ENCODE measurements at regions not wholly inside any gene's neighbourhood (a gene's known extent, or its start where the extent isn't known, plus 50 kb on each side); places are given as distances from the start of the nearest gene placed in this dataset.

GRCh38 chr13:111064661-111065060, 50.4 kb upstream of the ARHGEF7 start:
- Histone ChIP-seq H3K4me3 (ENCODE audit: control insufficient read depth in 1 of 7, extremely low read depth in 1 of 7, insufficient read depth in 4 of 7, low read depth in 2 of 7, low read length in 6 of 7) (no peak overlapping the region), H3K27me3 (replicated peaks in 2 of 5; ENCODE audit: control insufficient read depth in 4 of 5, insufficient read depth in 5 of 5, low read length in 4 of 5) (peaks cover 3 to 56% (median 26%) of the 10 kb centered on the region in 5 experiments), H3K4me1 (ENCODE audit: control extremely low read depth in 1 of 4, control insufficient read depth in 4 of 4, insufficient read depth in 4 of 4, low read length in 3 of 4) (peaks cover 0 to 7% (median 7%) of the 10 kb centered on the region in 4 experiments), H3K9me3 (ENCODE audit: control extremely low read depth in 1 of 5, control insufficient read depth in 4 of 5, insufficient read depth in 2 of 5, low read depth in 1 of 5, low read length in 4 of 5) (no peaks in the 10 kb centered on the region), H3K36me3 (ENCODE audit: control insufficient read depth in 4 of 4, insufficient read depth in 4 of 4, low read length in 3 of 4) (no peaks in the 10 kb centered on the region), H3K27ac (ENCODE audit: insufficient read depth in 1 of 2, low read depth in 1 of 2, low read length in 2 of 2, poor library complexity in 1 of 2, severe bottlenecking in 2 of 2) (no peak overlapping the region)
- 100% methylated on average over 3 of the region's 3 CpGs for WGBS (ENCODE audit: insufficient coverage)
- CTCF ChIA-PET, result no interaction called here
- DNase-seq, result no peak
- POLR2A ChIA-PET, result no interaction called here

- ChIA-PET CTCF (no interaction called here), POLR2A (no interaction called here)
- WGBS (ENCODE audit: insufficient coverage), result 50% methylated on average over 1 of the region's 2 CpGs
- Histone ChIP-seq H3K27me3 (replicated peaks in 2 of 5; ENCODE audit: control insufficient read depth in 4 of 5, insufficient read depth in 5 of 5, low read length in 4 of 5) (peaks cover 3 to 41% (median 19%) of the 10 kb centered on the region in 5 experiments), H3K9me3 (ENCODE audit: control extremely low read depth in 1 of 5, control insufficient read depth in 4 of 5, insufficient read depth in 2 of 5, low read depth in 1 of 5, low read length in 4 of 5) (peaks cover 0 to 8% (median 0%) of the 10 kb centered on the region in 5 experiments), H3K27ac (ENCODE audit: insufficient read depth in 1 of 2, low read depth in 1 of 2, low read length in 2 of 2, poor library complexity in 1 of 2, severe bottlenecking in 2 of 2) (no peak overlapping the region), H3K4me3 (ENCODE audit: control insufficient read depth in 1 of 7, extremely low read depth in 1 of 7, insufficient read depth in 4 of 7, low read depth in 2 of 7, low read length in 6 of 7) (no peak overlapping the region), H3K4me1 (ENCODE audit: control extremely low read depth in 1 of 4, control insufficient read depth in 4 of 4, insufficient read depth in 4 of 4, low read length in 3 of 4) (peaks cover 0 to 7% (median 7%) of the 10 kb centered on the region in 4 experiments), H3K36me3 (ENCODE audit: control insufficient read depth in 4 of 4, insufficient read depth in 4 of 4, low read length in 3 of 4) (no peaks in the 10 kb centered on the region)
- no peak for DNase-seq
Measured at GRCh38 chr13:111062966-111063365, 52.1 kb upstream of the ARHGEF7 start.

- DNase-seq, result no peak
- peaks cover 0 to 4% (median 2%) of the 10 kb centered on the region in 4 experiments for H3K4me1 ChIP-seq (ENCODE audit: control extremely low read depth in 1 of 4, control insufficient read depth in 4 of 4, insufficient read depth in 4 of 4, low read length in 3 of 4)
- no peak overlapping the region for H3K4me3 ChIP-seq (ENCODE audit: control insufficient read depth in 1 of 7, extremely low read depth in 1 of 7, insufficient read depth in 4 of 7, low read depth in 2 of 7, low read length in 6 of 7)
- WGBS (ENCODE audit: insufficient coverage), result 92% methylated on average over 6 of the region's 7 CpGs
- peaks cover 3 to 35% (median 19%) of the 10 kb centered on the region in 5 experiments for H3K27me3 ChIP-seq (replicated peaks in 2 of 5; ENCODE audit: control insufficient read depth in 4 of 5, insufficient read depth in 5 of 5, low read length in 4 of 5)
- ChIA-PET POLR2A (no interaction called here), CTCF (no interaction called here)
- H3K27ac ChIP-seq (ENCODE audit: insufficient read depth in 1 of 2, low read depth in 1 of 2, low read length in 2 of 2, poor library complexity in 1 of 2, severe bottlenecking in 2 of 2), result no peak overlapping the region
- H3K36me3 ChIP-seq (ENCODE audit: control insufficient read depth in 4 of 4, insufficient read depth in 4 of 4, low read length in 3 of 4), result no peaks in the 10 kb centered on the region
- H3K9me3 ChIP-seq (ENCODE audit: control extremely low read depth in 1 of 5, control insufficient read depth in 4 of 5, insufficient read depth in 2 of 5, low read depth in 1 of 5, low read length in 4 of 5), result peaks cover 0 to 8% (median 0%) of the 10 kb centered on the region in 5 experiments
Measured at GRCh38 chr13:111062305-111062704, 52.8 kb upstream of the ARHGEF7 start.

GRCh38 chr13:111061358-111062045, 53.6 kb upstream of the ARHGEF7 start:
- ChIA-PET CTCF (no interaction called here), POLR2A (no interaction called here)

GRCh38 chr13:111060237-111060919, 54.7 kb upstream of the ARHGEF7 start:
- no peaks in the 10 kb centered on the region for H3K4me1 ChIP-seq (ENCODE audit: control extremely low read depth in 1 of 4, control insufficient read depth in 4 of 4, insufficient read depth in 4 of 4, low read length in 3 of 4)
- WGBS (ENCODE audit: insufficient coverage), result 100% methylated on average over 1 of the region's 4 CpGs
- no peak overlapping the region for H3K27ac ChIP-seq (ENCODE audit: insufficient read depth in 1 of 2, low read depth in 1 of 2, low read length in 2 of 2, poor library complexity in 1 of 2, severe bottlenecking in 2 of 2)
- peaks cover 0 to 8% (median 0%) of the 10 kb centered on the region in 5 experiments for H3K9me3 ChIP-seq (ENCODE audit: control extremely low read depth in 1 of 5, control insufficient read depth in 4 of 5, insufficient read depth in 2 of 5, low read depth in 1 of 5, low read length in 4 of 5)
- ChIA-PET POLR2A (no interaction called here), CTCF (interaction anchor here (1.2 to 1.4 kb wide), 2 partner anchors 8 to 164 kb away, joined by 3 to 4 read pairs; no protein-coding TSS in a partner anchor)
- no peak for DNase-seq
- H3K4me3 ChIP-seq (ENCODE audit: control insufficient read depth in 1 of 7, extremely low read depth in 1 of 7, insufficient read depth in 4 of 7, low read depth in 2 of 7, low read length in 6 of 7), result no peak overlapping the region
- H3K27me3 ChIP-seq (replicated peaks in 2 of 5; ENCODE audit: control insufficient read depth in 4 of 5, insufficient read depth in 5 of 5, low read length in 4 of 5), result peaks cover 3 to 16% (median 8%) of the 10 kb centered on the region in 5 experiments
- H3K36me3 ChIP-seq (ENCODE audit: control insufficient read depth in 4 of 4, insufficient read depth in 4 of 4, low read length in 3 of 4), result no peaks in the 10 kb centered on the region

More at GRCh38 chr13:111061358-111062045, 53.6 kb upstream of the ARHGEF7 start:
- no peak overlapping the region for H3K4me3 ChIP-seq (ENCODE audit: control insufficient read depth in 1 of 7, extremely low read depth in 1 of 7, insufficient read depth in 4 of 7, low read depth in 2 of 7, low read length in 6 of 7)
- H3K36me3 ChIP-seq (ENCODE audit: control insufficient read depth in 4 of 4, insufficient read depth in 4 of 4, low read length in 3 of 4), result no peaks in the 10 kb centered on the region
- no peak overlapping the region for H3K27ac ChIP-seq (ENCODE audit: insufficient read depth in 1 of 2, low read depth in 1 of 2, low read length in 2 of 2, poor library complexity in 1 of 2, severe bottlenecking in 2 of 2)
- WGBS (ENCODE audit: insufficient coverage), result 100% methylated on average over 7 of the region's 7 CpGs
- H3K9me3 ChIP-seq (ENCODE audit: control extremely low read depth in 1 of 5, control insufficient read depth in 4 of 5, insufficient read depth in 2 of 5, low read depth in 1 of 5, low read length in 4 of 5), result peaks cover 0 to 8% (median 0%) of the 10 kb centered on the region in 5 experiments
- peaks cover 0 to 1% (median 0%) of the 10 kb centered on the region in 4 experiments for H3K4me1 ChIP-seq (ENCODE audit: control extremely low read depth in 1 of 4, control insufficient read depth in 4 of 4, insufficient read depth in 4 of 4, low read length in 3 of 4)
- H3K27me3 ChIP-seq (replicated peaks in 2 of 5; ENCODE audit: control insufficient read depth in 4 of 5, insufficient read depth in 5 of 5, low read length in 4 of 5), result peaks cover 3 to 28% (median 16%) of the 10 kb centered on the region in 5 experiments
- no peak for DNase-seq

GRCh38 chr13:111058796-111059506, 56.2 kb upstream of the ARHGEF7 start:
- CTCF ChIA-PET, result interaction anchor here (1.2 to 2.0 kb wide), 2 partner anchors 8 to 9 kb away, joined by 3 to 10 read pairs; no protein-coding TSS in a partner anchor
- Histone ChIP-seq H3K9me3 (ENCODE audit: control extremely low read depth in 1 of 5, control insufficient read depth in 4 of 5, insufficient read depth in 2 of 5, low read depth in 1 of 5, low read length in 4 of 5) (peaks cover 0 to 8% (median 0%) of the 10 kb centered on the region in 5 experiments), H3K4me3 (ENCODE audit: control insufficient read depth in 1 of 7, extremely low read depth in 1 of 7, insufficient read depth in 4 of 7, low read depth in 2 of 7, low read length in 6 of 7) (no peak overlapping the region), H3K27ac (ENCODE audit: insufficient read depth in 1 of 2, low read depth in 1 of 2, low read length in 2 of 2, poor library complexity in 1 of 2, severe bottlenecking in 2 of 2) (no peak overlapping the region), H3K27me3 (replicated peaks in 2 of 5; ENCODE audit: control insufficient read depth in 4 of 5, insufficient read depth in 5 of 5, low read length in 4 of 5) (peaks cover 0 to 5% (median 2%) of the 10 kb centered on the region in 5 experiments), H3K36me3 (ENCODE audit: control insufficient read depth in 4 of 4, insufficient read depth in 4 of 4, low read length in 3 of 4) (no peaks in the 10 kb centered on the region), H3K4me1 (ENCODE audit: control extremely low read depth in 1 of 4, control insufficient read depth in 4 of 4, insufficient read depth in 4 of 4, low read length in 3 of 4) (no peaks in the 10 kb centered on the region)
- 22% methylated on average over 3 of the region's 5 CpGs for WGBS (ENCODE audit: insufficient coverage)
- POLR2A ChIA-PET, result no interaction called here
- DNase-seq, result no peak
